Bronchial epithelial cell (primary cell): ENCODE measurements at regions not wholly inside any gene's neighbourhood (a gene's known extent, or its start where the extent isn't known, plus 50 kb on each side); places are given as distances from the start of the nearest gene placed in this dataset.

ENCODE experiments used
- DNase-seq: peaks from one replicate; pipeline ENCODE4 v3.0.0-alpha.2; 2010; ENCODE audit warnings: low read depth
- FAIRE-seq: peaks from 2 replicates; lab custom pipeline; 2011; peaks lifted over from hg19 to GRCh38; lab: Jason Lieb, UNC
- H3K27me3 ChIP-seq: 2 replicates; pipeline ENCODE4 v1.5.1; 2011; ENCODE audit warnings: low read length; ENCODE audit not compliant: control insufficient read depth, insufficient read depth
- H3K36me3 ChIP-seq: 2 replicates; pipeline ENCODE4 v1.5.1; 2011; ENCODE audit warnings: low read length; ENCODE audit not compliant: control insufficient read depth, insufficient read depth
- H3K4me3 ChIP-seq: 2 replicates; pipeline ENCODE4 v1.5.1; 2011; ENCODE audit warnings: mild to moderate bottlenecking, low read depth, low read length, control low read depth
- CTCF ChIP-seq: IDR thresholded peaks from 2 replicates; pipeline ENCODE4 v1.5.1; 2011; ENCODE audit warnings: mild to moderate bottlenecking, moderate library complexity, low read length, control low read depth, inconsistent platforms; ENCODE audit not compliant: insufficient read depth, severe bottlenecking

- FAIRE-seq = no peak
- no peaks in the 10 kb centered on the region for H3K27me3 ChIP-seq
These were observed 300.8 kb upstream of the ISX start for GRCh38 chr22:34765115-34765514.

GRCh38 chr22:34769361-34769760 lies 296.6 kb upstream of the ISX start:
- Histone ChIP-seq H3K4me3 (no peak overlapping the region), H3K27me3 (no peaks in the 10 kb centered on the region), H3K36me3 (no peaks in the 10 kb centered on the region)
- FAIRE-seq (no peak), DNase-seq (no peak)
- TF ChIP-seq CTCF = no peak

More at GRCh38 chr22:34765115-34765514, 300.8 kb upstream of the ISX start:
- H3K4me3 ChIP-seq = no peak overlapping the region
- no peak for DNase-seq
- TF ChIP-seq CTCF = no peak
- no peaks in the 10 kb centered on the region for H3K36me3 ChIP-seq

- H3K27me3 ChIP-seq = no peaks in the 10 kb centered on the region
- no peak overlapping the region for H3K4me3 ChIP-seq
- no peak for DNase-seq
- H3K36me3 ChIP-seq = no peaks in the 10 kb centered on the region
- no peak for TF ChIP-seq CTCF
- no peak for FAIRE-seq
These were observed 289.1 kb upstream of the ISX start for GRCh38 chr22:34776817-34777216.

GRCh38 chr22:34781681-34782080 lies 284.3 kb upstream of the ISX start:
- Histone ChIP-seq H3K27me3 (no peaks in the 10 kb centered on the region), H3K4me3 (no peak overlapping the region), H3K36me3 (no peaks in the 10 kb centered on the region)
- FAIRE-seq = no peak
- DNase-seq = no peak
- TF ChIP-seq CTCF = no peak

GRCh38 chr22:34783436-34783835 lies 282.5 kb upstream of the ISX start:
- FAIRE-seq (no peak), DNase-seq (no peak)
- Histone ChIP-seq H3K27me3 (no peaks in the 10 kb centered on the region), H3K4me3 (no peak overlapping the region), H3K36me3 (no peaks in the 10 kb centered on the region)
- no peak for TF ChIP-seq CTCF

- Histone ChIP-seq H3K36me3 (no peaks in the 10 kb centered on the region), H3K4me3 (no peak overlapping the region), H3K27me3 (no peaks in the 10 kb centered on the region)
- DNase-seq (no peak), FAIRE-seq (no peak)
- TF ChIP-seq CTCF = no peak
These were observed 281.9 kb upstream of the ISX start for GRCh38 chr22:34784056-34784455.
